Putamen (tissue), 1 donor: ENCODE measurements at regions not wholly inside any gene's neighbourhood (a gene's known extent, or its start where the extent isn't known, plus 50 kb on each side); places are given as distances from the start of the nearest gene placed in this dataset.
A peak's percentile ranks its signal among the peaks of the same experiment; 100 is the strongest.
"Not testable (repeated sequence)": the region's sequence is repeated elsewhere in the genome, so short reads cannot be mapped to it uniquely, and the experiment has no call there.

Experiments
- DNase-seq: peaks from one replicate; pipeline ENCODE4 v3.0.0-alpha.2; 2016; ENCODE audit warnings: low spot score

DNA sequence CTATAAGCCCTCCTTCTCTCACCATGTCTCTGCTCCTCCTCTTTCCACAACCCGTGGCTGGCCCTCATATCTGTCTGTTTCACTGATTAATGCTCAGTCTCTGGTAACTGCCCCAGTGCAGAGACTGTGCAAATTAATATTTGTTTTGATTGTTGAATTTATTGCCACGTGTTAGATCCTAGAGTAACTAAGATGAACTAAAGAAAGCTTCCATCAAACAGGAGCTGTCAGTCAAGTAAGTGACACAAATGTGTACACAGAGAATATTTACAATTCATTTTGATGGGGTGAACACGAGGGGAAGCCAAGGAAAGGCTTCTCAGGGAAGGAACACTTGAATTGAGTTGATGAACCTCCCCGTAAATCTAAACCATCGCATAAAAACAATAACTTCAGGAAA lies 182.5 kb downstream of the BAMBI start:
- DNase-seq, result no peak

GRCh38 chr10:28862219-28862618 lies 184.9 kb downstream of the BAMBI start:
- DNase-seq, result no peak

DNA sequence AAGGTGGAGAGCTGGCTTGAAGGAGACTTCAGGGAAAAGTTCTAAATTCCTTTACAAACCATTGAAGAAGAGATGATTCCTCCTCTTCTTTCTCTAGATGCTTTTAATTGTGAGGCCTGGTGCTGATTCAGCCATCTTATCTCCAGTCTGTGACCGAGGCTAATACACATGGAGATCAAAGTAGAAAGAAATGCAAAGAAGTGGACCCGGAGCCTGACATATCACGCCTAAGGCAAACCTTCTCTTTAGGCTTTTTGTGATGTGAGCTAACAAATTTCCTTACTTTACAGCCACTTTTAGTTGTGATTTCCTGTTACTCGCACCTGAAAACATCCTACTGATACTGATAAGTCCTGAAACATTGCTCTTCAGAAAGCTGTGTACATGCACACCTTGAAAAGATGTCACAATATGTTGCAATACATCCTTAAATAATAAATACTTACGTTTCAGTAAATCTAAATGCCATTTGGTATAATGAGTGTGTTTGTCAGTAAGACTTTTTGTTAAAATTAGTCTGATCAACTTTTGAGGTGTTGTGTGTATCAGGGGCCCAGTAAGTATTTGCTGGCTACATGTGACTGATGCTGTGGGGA lies 192.4 kb downstream of the BAMBI start:
- no peak for DNase-seq

DNA sequence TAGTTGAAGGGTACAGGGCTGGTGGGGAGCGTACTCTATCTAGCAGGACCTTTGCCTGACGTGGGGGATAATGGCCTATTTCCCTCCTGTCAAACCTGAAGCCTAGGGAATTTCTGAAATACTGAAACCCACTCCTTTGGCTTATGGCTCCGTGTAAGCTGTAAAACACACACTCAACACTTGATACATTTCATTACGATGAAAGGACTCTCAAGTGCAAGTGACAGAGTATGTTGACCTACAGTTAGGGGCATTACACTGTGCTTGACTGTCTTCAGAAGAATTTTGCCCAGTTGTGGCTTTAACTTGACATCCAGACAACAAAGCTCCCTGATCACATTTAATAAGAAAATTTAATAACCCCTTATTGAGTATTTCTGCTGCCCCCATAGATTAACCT lies 194.3 kb downstream of the BAMBI start:
- no peak for DNase-seq

GRCh38 chr10:28872587-28873165 lies 195.4 kb downstream of the BAMBI start:
- no peak for DNase-seq

- DNase-seq, result no peak
Observed at GRCh38 chr10:28873540-28873939, 196.2 kb downstream of the BAMBI start.

GRCh38 chr10:28874210-28874609 lies 196.9 kb downstream of the BAMBI start:
- DNase-seq, result no peak

- DNase-seq, result no peak
Observed at GRCh38 chr10:28875549-28876081, 198.3 kb downstream of the BAMBI start.

GRCh38 chr10:28878236-28878970 lies 201.1 kb downstream of the BAMBI start:
- DNase-seq, result peak; percentile 34

DNA sequence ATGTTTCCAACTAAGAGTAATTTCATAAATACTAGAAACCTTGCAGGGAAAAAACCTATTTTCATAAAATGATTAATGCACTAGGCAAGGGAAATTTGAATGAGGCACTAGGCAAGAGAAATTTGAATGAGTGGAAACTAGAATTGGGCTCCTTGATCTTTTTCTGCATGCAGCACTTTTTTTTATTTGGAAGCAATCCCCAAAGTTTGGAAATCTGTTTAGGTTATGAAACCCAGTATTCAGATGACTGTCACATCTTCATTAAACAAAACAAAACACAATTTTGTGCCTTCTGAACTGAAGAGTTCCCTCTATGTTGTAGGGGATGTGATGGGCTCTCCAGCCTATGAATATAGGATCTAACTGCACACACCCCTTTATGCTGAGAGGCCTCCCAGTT lies 201.9 kb downstream of the BAMBI start:
- no peak for DNase-seq

DNA sequence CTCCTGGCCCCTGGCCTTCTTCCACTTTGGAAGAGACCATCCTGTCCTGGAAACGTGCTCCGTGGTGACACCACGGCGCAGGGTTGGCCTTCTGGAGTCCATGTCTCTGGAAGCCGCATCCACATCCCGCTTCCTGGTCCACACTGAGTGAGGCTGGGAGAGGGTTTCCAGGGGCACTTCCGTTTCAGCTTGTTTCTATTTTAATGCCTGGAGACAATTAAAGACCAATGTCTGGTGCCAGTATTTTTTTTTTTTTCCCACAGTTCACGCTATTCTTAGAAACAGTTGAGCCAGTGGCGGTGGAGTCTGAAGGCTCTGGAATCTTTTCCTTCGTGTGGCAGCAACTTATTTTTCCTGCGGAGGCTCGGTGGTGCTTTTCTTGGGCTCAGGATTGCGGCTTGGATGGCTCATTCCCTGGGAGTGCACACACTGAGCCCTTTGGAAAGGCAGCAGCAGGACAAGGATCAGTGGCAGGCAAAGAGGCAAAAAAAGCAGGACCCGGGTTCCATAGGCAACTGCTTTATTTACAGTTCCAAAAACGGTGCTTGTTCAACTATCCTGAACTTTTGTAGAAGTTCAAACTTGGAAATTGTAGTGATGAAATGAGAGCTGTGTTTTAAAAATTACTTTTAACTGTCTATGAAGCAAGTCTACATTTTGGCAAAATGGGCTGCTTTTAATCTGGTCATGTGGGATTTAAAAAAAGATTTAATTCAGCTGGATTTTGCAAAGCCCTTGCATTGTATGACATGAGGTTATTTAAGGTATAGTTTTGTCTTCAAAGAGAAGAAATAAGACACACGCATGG lies 202.8 kb downstream of the BAMBI start:
- DNase-seq, result no peak

GRCh38 chr10:28880683-28880950 lies 203.3 kb downstream of the BAMBI start:
- no peak for DNase-seq

GRCh38 chr10:28881171-28881882 lies 204.0 kb downstream of the BAMBI start:
- no peak for DNase-seq

GRCh38 chr10:28883741-28884423 lies 206.6 kb downstream of the BAMBI start:
- DNase-seq, result no peak

DNA sequence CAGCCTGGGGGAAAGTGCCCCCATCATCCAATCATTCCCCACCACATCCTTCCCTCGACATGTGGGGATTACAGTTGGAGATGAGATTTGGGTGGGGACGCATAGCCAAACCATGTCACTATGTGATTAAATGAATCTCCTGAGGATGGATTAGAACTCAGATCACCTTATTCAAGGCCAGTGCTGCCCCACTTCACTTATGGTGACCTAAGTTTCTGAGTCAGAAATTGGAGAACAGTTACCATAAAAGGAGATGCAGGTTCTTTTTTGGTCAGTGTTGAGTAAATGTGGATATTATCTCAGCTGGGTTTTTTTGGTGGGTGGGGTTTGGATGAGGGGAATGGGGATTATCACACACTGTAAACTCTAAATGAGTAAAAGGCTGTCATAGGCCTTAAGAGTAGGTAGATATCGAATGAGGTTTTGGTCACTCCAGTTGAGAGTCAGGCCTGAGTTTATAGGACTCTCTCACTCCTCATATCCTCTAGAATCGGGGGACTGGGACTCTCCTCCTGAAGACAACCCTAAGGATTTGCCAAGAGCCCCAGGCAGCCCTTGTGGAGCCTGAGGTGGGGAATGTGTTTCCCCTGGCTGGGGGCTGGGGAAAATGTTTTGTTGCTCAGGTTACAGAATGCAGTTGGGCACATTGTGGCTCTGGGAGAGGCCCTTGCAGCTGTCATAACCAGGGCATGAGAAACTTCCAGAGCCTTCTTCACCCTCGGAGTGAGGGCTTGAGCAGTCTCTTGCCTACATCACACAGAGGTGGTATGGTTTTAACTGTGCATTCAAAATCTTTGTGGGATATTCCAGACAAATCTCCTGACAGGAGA lies 213.0 kb downstream of the BAMBI start:
- DNase-seq, result no peak

DNA sequence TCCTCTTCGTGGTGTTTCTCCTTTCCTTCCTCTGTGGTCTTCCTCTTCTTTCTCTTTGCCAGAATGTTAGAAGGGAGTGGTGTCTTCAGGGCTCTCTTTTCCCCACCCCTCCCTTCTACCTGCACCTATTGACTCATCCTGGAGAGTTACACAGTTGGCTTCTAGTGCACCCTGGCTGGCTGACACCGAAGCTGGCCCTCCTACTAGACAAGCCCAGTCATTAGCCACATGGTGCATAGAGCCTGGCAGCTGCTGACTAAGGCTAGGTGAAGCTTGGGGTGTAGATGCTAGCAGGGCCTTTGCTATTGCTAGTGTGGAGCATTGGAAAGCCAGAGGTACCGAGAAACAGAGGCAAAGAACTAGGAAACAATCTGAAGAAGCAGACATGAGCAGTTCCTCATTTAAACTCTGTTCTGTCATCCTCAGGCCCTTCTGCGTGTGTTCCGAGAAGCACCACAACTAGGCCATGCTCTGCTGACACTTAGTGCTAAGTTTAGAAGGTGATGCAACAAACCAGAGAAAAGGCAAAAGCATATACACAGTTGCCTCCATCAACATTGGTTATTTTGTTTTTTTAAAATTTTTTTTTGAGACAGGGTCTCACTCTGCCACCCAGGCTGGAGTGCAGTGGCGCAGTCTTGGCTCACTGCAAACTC lies 213.9 kb downstream of the BAMBI start:
- DNase-seq, result no peak

GRCh38 chr10:28892818-28893547 lies 215.7 kb downstream of the BAMBI start:
- no peak for DNase-seq

DNA sequence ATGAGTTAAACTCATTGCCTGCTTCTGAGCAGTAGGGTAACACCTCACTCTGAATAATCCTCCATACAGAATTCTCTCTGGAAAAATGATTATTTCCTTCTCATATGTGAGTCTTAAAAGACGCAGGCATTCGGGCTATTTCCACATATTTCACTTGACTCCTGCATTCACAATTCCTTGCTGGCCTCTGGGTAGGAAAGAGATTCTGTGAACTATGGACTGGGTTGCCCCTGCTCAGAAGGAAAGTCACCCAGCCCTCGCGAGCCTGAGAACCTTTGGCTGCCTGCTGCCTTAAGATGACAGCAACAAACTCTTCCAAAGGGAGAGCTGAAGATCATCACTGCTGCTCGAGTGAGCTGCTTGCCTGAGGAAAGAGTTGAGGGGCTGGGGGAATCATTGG lies 216.8 kb downstream of the BAMBI start:
- no peak for DNase-seq

- not testable (repeated sequence) for DNase-seq
Observed at GRCh38 chr10:28895671-28896070, 218.3 kb downstream of the BAMBI start.
